GM21825 (cell line): ENCODE measurements at regions not wholly inside any gene's neighbourhood (a gene's known extent, or its start where the extent isn't known, plus 50 kb on each side); places are given as distances from the start of the nearest gene placed in this dataset.

Experiments
- ATAC-seq: cut with Tn5 transposase; IDR thresholded peaks from one replicate; pipeline ENCODE4 v1.9.1; 2021; ENCODE audit warnings: mild to moderate bottlenecking, moderate library complexity; ENCODE audit not compliant: unreplicated experiment

DNA sequence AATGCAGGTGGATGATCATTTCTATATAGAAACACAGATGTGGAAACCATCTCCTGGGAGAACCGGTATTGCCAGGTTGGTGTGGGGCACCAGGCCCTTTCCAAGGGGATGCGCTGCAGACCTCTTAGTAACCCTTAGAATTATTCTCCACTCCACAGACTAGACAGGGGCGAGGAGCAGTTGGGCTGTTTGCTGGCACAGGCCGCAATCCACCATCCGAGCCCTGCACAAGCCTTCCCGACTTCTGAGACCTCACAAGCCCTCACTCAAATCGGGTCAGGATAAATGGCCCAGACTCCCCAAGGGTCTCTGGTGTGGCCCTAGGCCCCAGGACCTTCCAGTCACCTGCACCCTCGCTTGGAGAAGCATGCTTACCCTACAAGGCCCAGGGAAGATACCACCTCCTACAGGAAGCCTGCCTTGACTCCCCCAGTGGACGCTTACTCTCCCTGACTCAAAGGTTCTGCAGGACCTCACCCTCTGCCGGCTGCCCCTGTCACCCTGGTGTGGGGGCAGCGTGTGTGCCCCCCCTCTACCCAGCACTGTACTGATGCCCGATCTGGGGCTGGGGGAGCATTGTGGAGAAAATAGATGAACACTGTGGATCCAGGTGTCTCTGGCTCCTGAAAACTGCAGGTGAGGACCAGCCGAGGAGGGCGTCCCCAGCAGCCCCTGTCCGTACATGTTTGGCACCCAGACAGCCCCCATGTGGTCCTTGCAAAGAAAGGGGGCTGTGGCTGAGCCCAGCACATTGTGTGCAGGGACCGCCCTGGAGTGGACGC, 49.8 kb upstream of the ACSF3 start:
- no peak for ATAC-seq
